ENCODE measurements at regions not wholly inside any gene's neighbourhood (a gene's known extent, or its start where the extent isn't known, plus 50 kb on each side); places are given as distances from the start of the nearest gene placed in this dataset.

- intact Hi-C loops (cut with DNase I; ENCODE audit: low total_unique reads), result no loop called here
- H3K27me3 ChIP-seq, result no peaks in the 10 kb centered on the region
- no peak overlapping the region for H3K4me3 ChIP-seq
- no peak for DNase-seq
- H3K36me3 ChIP-seq, result no peaks in the 10 kb centered on the region
- H3K9me3 ChIP-seq, result no peaks in the 10 kb centered on the region
- H3K27ac ChIP-seq, result no peak overlapping the region
- no peaks in the 10 kb centered on the region for H3K4me1 ChIP-seq
- no peak for TF ChIP-seq CTCF (IDR thresholded peaks at IDR 0.05)
Observed at GRCh38 chr5:167745868-167746267, 545.6 kb upstream of the WWC1 start.

- H3K27ac ChIP-seq, result no peak overlapping the region
- TF ChIP-seq CTCF (IDR thresholded peaks at IDR 0.05), result no peak
- no peak for DNase-seq
- no peaks in the 10 kb centered on the region for H3K27me3 ChIP-seq
- intact Hi-C loops (cut with DNase I; ENCODE audit: low total_unique reads), result no loop called here
- no peaks in the 10 kb centered on the region for H3K9me3 ChIP-seq
- H3K4me3 ChIP-seq, result no peak overlapping the region
- no peaks in the 10 kb centered on the region for H3K4me1 ChIP-seq
- no peaks in the 10 kb centered on the region for H3K36me3 ChIP-seq
Observed at GRCh38 chr5:167750586-167750985, 540.9 kb upstream of the WWC1 start.

GRCh38 chr5:167752936-167753335 lies 538.5 kb upstream of the WWC1 start:
- H3K27me3 ChIP-seq, result no peaks in the 10 kb centered on the region
- intact Hi-C loops (cut with DNase I; ENCODE audit: low total_unique reads), result no loop called here
- H3K27ac ChIP-seq, result no peak overlapping the region
- no peak for DNase-seq
- H3K36me3 ChIP-seq, result no peaks in the 10 kb centered on the region
- H3K9me3 ChIP-seq, result no peaks in the 10 kb centered on the region
- H3K4me3 ChIP-seq, result no peak overlapping the region
- H3K4me1 ChIP-seq, result no peaks in the 10 kb centered on the region
- TF ChIP-seq CTCF (IDR thresholded peaks at IDR 0.05), result no peak

- no peaks in the 10 kb centered on the region for H3K27me3 ChIP-seq
- TF ChIP-seq CTCF (IDR thresholded peaks at IDR 0.05), result no peak
- no peak for DNase-seq
- H3K9me3 ChIP-seq, result no peaks in the 10 kb centered on the region
- no peaks in the 10 kb centered on the region for H3K4me1 ChIP-seq
- intact Hi-C loops (cut with DNase I; ENCODE audit: low total_unique reads), result no loop called here
- H3K27ac ChIP-seq, result no peak overlapping the region
- H3K36me3 ChIP-seq, result no peaks in the 10 kb centered on the region
- H3K4me3 ChIP-seq, result no peak overlapping the region
Observed at GRCh38 chr5:167753725-167754490, 537.5 kb upstream of the WWC1 start.

GRCh38 chr5:167754501-167755021 lies 536.9 kb upstream of the WWC1 start:
- Histone ChIP-seq H3K9me3 (no peaks in the 10 kb centered on the region), H3K27ac (no peak overlapping the region), H3K36me3 (no peaks in the 10 kb centered on the region), H3K4me3 (no peak overlapping the region), H3K4me1 (no peaks in the 10 kb centered on the region), H3K27me3 (peaks cover 0 to 1% of the 10 kb centered on the region in 2 donors)
- no peak for TF ChIP-seq CTCF (IDR thresholded peaks at IDR 0.05)
- intact Hi-C loops (cut with DNase I; ENCODE audit: low total_unique reads), result no loop called here
- no peak for DNase-seq

All from tibial artery (tissue), 4 donors.